Adrenal gland (tissue), 9 donors: ENCODE measurements at regions not wholly inside any gene's neighbourhood (a gene's known extent, or its start where the extent isn't known, plus 50 kb on each side); places are given as distances from the start of the nearest gene placed in this dataset.

ENCODE experiments used
- DNase-seq, 7 donors: peaks; one replicate each; pipeline ENCODE4 v3.0.0-alpha.2; 2019 to 2020
- H3K27ac ChIP-seq, 5 donors: fragments of 200-600 bp; sonication (generic) in 4 of 5; 1 replicate in 3 of 5; 2 replicates in 2 of 5; pipeline versions ENCODE4 v1.5.1 to v1.8.0; 2016 to 2020; ENCODE audit warnings: mild to moderate bottlenecking in 1 of 5
- H3K27me3 ChIP-seq: fragments of 200-600 bp; 2 replicates; pipeline ENCODE4 v1.8.0; 2021
- H3K36me3 ChIP-seq, 2 donors: fragments of 200-600 bp; replicated peaks in 1 of 2; 1 replicate in 1 of 2; 2 replicates in 1 of 2; pipeline versions ENCODE4 v1.5.1 to v1.8.0; 2018 to 2022
- H3K4me1 ChIP-seq, 2 donors: fragments of 200-600 bp; replicated peaks in 1 of 2; 1 replicate in 1 of 2; 2 replicates in 1 of 2; pipeline versions ENCODE4 v1.5.1 to v1.8.0; 2018 to 2021
- H3K4me3 ChIP-seq, 4 donors: fragments of 200-600 bp; sonication (generic) in 3 of 4; one replicate each; pipeline ENCODE4 v1.5.1; 2016 to 2018
- H3K9me3 ChIP-seq, 3 donors: fragments of 200-600 bp; sonication (generic) in 1 of 3; replicated peaks in 1 of 3; 1 replicate in 2 of 3; 2 replicates in 1 of 3; pipeline versions ENCODE4 v1.5.1 to v1.8.0; 2016 to 2021
- CTCF ChIP-seq, 6 experiments: fragments of 450-650 bp in 4 of 6; fragments of 200-600 bp in 2 of 6; sonication (generic) in 1 of 6; IDR thresholded peaks; 1 replicate in 5 of 6; 2 replicates in 1 of 6; pipeline versions ENCODE4 v1.5.1 to v1.8.0; 2016 to 2021; ENCODE audit warnings: antibody characterized with exemption in 6 of 6, mild to moderate bottlenecking in 2 of 6, moderate library complexity in 1 of 6
- POLR2A ChIP-seq, 2 donors: fragments of 450-650 bp; IDR thresholded peaks; one replicate each; pipeline ENCODE4 v1.6.1; 2017; ENCODE audit warnings: antibody characterized with exemption in 2 of 2, mild to moderate bottlenecking in 2 of 2, moderate library complexity in 1 of 2
- WGBS, 4 donors: extraction: QIAGEN DNeasy Blood & Tissue Kit in 2 of 4; methylation state at CpG; one replicate each; pipeline versions ENCODE4 v1.1.5 to v1.1.7; 2013 to 2017; 5-methylcytosine and 5-hydroxymethylcytosine counted together
- intact Hi-C, 2 donors: fragments of 100-400 bp; cut with DNase I; formaldehyde crosslinking; loops; one replicate each; pipeline versions ENCODE4 v1.14.1 to v1.15.0; 2022 to 2023
- donor health status: healthy with polysubstance abuse.
- donor health status: Bipolar disorder and iron deficiency.
- donor health status: DM: yes; HTN: yes; CAD: no.
- donor health status: DM: no; HTN: no; CAD: no.
- donor health status: DM: no; HTN: no; CAD: no.

DNA sequence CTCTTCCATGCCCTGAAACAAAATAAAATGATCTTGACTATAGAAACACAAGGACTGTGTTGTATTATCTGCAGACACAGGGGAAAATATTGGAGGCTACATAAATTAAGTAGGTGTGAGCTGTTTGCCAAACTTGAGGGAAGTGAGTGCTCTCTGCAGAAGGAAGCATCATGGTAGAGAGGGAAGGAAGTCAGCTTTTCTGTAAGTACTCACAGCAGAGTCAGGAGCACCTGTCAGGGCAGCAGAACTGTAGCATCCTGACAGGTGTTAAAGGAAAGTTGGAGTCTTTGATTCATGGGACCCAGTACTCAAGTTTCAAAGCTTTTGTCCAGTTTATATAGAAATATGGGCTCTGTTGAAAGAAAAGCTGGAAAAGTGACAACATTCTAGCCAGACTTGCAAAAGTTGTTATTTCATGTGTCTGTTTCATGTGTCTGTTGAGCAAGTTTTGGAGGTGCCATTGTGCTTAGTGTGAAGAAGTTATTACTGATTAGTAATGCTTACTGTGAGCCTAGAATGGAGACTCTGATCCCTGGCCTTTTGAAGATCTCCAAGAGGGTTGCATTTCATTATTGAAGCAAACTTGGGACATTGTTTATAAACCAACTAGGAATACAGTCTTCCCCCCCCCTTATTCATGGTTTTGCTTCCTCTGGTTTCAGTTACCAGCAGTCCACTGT is 194.7 kb downstream of the SPATA31D1 start:
- no peak for DNase-seq
- intact Hi-C loops, result no loop called here
- no peak for TF ChIP-seq CTCF (IDR thresholded peaks at IDR 0.05)
- TF ChIP-seq POLR2A (IDR thresholded peaks at IDR 0.05), result no peak
- Histone ChIP-seq H3K27ac (no peak overlapping the region), H3K9me3 (no peaks in the 10 kb centered on the region), H3K4me1 (no peaks in the 10 kb centered on the region), H3K36me3 (no peaks in the 10 kb centered on the region), H3K27me3 (no peaks in the 10 kb centered on the region), H3K4me3 (no peak overlapping the region)

GRCh38 chr9:82184524-82184923 is 196.0 kb downstream of the SPATA31D1 start:
- no peaks in the 10 kb centered on the region for H3K9me3 ChIP-seq
- intact Hi-C loops, result no loop called here
- WGBS, 4 donors, result 74 to 86% (median 80%) methylated on average over 3 of the region's 3 CpGs
- TF ChIP-seq CTCF (IDR thresholded peaks at IDR 0.05) (no peak), POLR2A (IDR thresholded peaks at IDR 0.05) (no peak)
- no peak overlapping the region for H3K27ac ChIP-seq
- DNase-seq, result no peak
- no peaks in the 10 kb centered on the region for H3K27me3 ChIP-seq
- no peaks in the 10 kb centered on the region for H3K4me1 ChIP-seq
- no peaks in the 10 kb centered on the region for H3K36me3 ChIP-seq
- no peak overlapping the region for H3K4me3 ChIP-seq

DNA sequence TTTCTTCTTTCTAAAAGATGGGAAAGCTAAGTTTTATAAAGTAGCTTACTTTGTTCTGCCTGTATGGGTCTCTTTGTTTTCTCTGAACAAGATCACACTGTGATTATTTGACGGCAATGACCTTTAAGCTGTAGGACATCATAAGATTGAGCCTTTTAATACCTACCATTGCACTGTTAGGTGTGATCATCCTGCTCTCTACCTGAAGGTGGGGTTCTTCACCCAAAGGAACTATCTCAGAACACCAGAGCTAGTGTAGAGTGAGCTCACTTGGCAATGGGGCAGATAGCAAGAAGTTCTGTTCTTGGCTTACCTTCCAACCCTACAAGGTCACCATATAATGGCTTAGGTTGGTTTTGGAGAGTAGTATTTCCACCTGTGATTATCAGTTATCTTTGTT is 200.2 kb downstream of the SPATA31D1 start:
- no peak overlapping the region for H3K27ac ChIP-seq
- no peak for TF ChIP-seq POLR2A (IDR thresholded peaks at IDR 0.05)
- WGBS, 4 donors, result 71 to 90% (median 76%) methylated on average over 1 of the region's 1 CpG
- intact Hi-C loops, result no loop called here
- no peaks in the 10 kb centered on the region for H3K9me3 ChIP-seq
- H3K36me3 ChIP-seq, result no peaks in the 10 kb centered on the region
- no peak overlapping the region for H3K4me3 ChIP-seq
- H3K4me1 ChIP-seq, result no peaks in the 10 kb centered on the region
- no peaks in the 10 kb centered on the region for H3K27me3 ChIP-seq
- no peak for DNase-seq

DNA sequence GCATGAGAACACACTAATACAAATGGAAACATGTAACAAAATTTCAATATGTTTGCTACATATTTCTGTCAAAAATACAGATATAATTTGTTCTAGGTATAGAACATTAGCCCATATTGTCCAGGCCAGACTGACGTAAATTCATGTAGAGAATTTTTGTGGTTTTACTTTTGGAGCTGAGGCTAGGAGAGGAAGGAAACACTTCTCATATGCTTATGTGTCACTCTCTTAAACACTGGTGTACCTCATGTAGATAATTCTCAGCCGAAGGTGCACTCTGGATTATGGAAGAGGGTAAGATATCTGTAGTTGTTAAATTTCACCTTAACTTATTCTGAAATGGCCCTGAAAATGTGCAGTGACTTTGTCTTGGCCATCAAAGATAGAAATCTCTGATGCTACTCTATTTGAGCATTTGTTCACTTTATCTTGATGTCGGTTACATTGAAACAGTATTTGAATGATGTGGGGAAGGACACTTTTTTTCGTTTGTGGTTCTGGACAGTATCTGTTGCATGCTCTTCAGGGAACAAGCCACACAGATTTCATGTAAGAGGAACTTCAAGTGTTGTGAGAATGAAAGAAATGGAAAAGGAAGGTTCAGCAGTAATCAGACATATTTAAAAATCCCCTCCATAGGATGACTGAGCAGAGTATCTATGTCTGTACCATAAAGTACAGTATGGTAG is 202.7 kb downstream of the SPATA31D1 start:
- Histone ChIP-seq H3K4me1 (no peaks in the 10 kb centered on the region), H3K36me3 (no peaks in the 10 kb centered on the region), H3K4me3 (no peak overlapping the region), H3K27ac (no peak overlapping the region), H3K9me3 (no peaks in the 10 kb centered on the region), H3K27me3 (no peaks in the 10 kb centered on the region)
- intact Hi-C loops, result no loop called here
- TF ChIP-seq CTCF (IDR thresholded peaks at IDR 0.05) (no peak), POLR2A (IDR thresholded peaks at IDR 0.05) (no peak)
- 61 to 78% (median 74%) methylated on average over 4 of the region's 4 CpGs for WGBS, 4 donors
- no peak for DNase-seq

GRCh38 chr9:82192211-82192610 is 203.6 kb downstream of the SPATA31D1 start:
- no peak overlapping the region for H3K27ac ChIP-seq
- DNase-seq, result no peak
- H3K36me3 ChIP-seq, result no peaks in the 10 kb centered on the region
- no peaks in the 10 kb centered on the region for H3K27me3 ChIP-seq
- H3K4me1 ChIP-seq, result no peaks in the 10 kb centered on the region
- intact Hi-C loops, result no loop called here
- TF ChIP-seq CTCF (IDR thresholded peaks at IDR 0.05) (no peak), POLR2A (IDR thresholded peaks at IDR 0.05) (no peak)
- 45 to 58% (median 52%) methylated on average over 3 of the region's 3 CpGs for WGBS, 4 donors
- no peaks in the 10 kb centered on the region for H3K9me3 ChIP-seq
- H3K4me3 ChIP-seq, result no peak overlapping the region
